Activated CD8-positive, alpha-beta memory T cell treated with anti-CD3 and anti-CD28 coated beads for 48 hours (primary cell): ENCODE measurements at regions not wholly inside any gene's neighbourhood (a gene's known extent, or its start where the extent isn't known, plus 50 kb on each side); places are given as distances from the start of the nearest gene placed in this dataset.

Experiments
- DNase-seq, 3 experiments: peaks; one replicate each; pipeline ENCODE4 v3.0.0-alpha.2; 2020; ENCODE audit warnings: low read depth in 2 of 3, low spot score in 2 of 3

- no peak for DNase-seq
Measured at GRCh38 chr13:109529964-109530363, 256.4 kb downstream of the IRS2 start.

- DNase-seq, result no peak
Measured at GRCh38 chr13:109521719-109522118, 264.7 kb downstream of the IRS2 start.

GRCh38 chr13:109517517-109517916 lies 268.9 kb downstream of the IRS2 start:
- no peak for DNase-seq

GRCh38 chr13:109516186-109516585 lies 270.2 kb downstream of the IRS2 start:
- DNase-seq, result no peak

- no peak for DNase-seq
Measured at GRCh38 chr13:109510013-109510412, 276.4 kb downstream of the IRS2 start.

- no peak for DNase-seq
Measured at GRCh38 chr13:109509154-109509900, 277.1 kb downstream of the IRS2 start.

- no peak for DNase-seq
Measured at GRCh38 chr13:109500146-109500773, 286.1 kb downstream of the IRS2 start.

GRCh38 chr13:109497917-109498316 lies 288.5 kb downstream of the IRS2 start:
- DNase-seq, result no peak

- no peak for DNase-seq
Measured at GRCh38 chr13:109496216-109496615, 290.2 kb downstream of the IRS2 start.

- no peak for DNase-seq
Measured at GRCh38 chr13:109494925-109495369, 291.4 kb downstream of the IRS2 start.

GRCh38 chr13:109485136-109485794 lies 301.1 kb downstream of the IRS2 start:
- DNase-seq, result no peak

GRCh38 chr13:109483284-109483683 lies 303.1 kb downstream of the IRS2 start:
- DNase-seq, result no peak

GRCh38 chr13:109481040-109481439 lies 305.3 kb downstream of the IRS2 start:
- DNase-seq, result no peak

- DNase-seq, result no peak
Measured at GRCh38 chr13:109480011-109480955, 306.1 kb downstream of the IRS2 start.

GRCh38 chr13:109479534-109479933 lies 306.8 kb downstream of the IRS2 start:
- DNase-seq, result no peak

GRCh38 chr13:109476001-109476400 lies 310.4 kb downstream of the IRS2 start:
- DNase-seq, result no peak

- DNase-seq, result no peak
Measured at GRCh38 chr13:109468123-109468522, 318.3 kb downstream of the IRS2 start.

GRCh38 chr13:109465148-109465547 lies 321.2 kb downstream of the IRS2 start:
- DNase-seq, result no peak

- DNase-seq, result no peak
Measured at GRCh38 chr13:109454167-109454917, 332.0 kb downstream of the IRS2 start.

GRCh38 chr13:109451726-109452125 lies 334.7 kb downstream of the IRS2 start:
- DNase-seq, result no peak
